ENCODE measurements at regions not wholly inside any gene's neighbourhood (a gene's known extent, or its start where the extent isn't known, plus 50 kb on each side); places are given as distances from the start of the nearest gene placed in this dataset.
"Not testable (repeated sequence)": the region's sequence is repeated elsewhere in the genome, so short reads cannot be mapped to it uniquely, and the experiment has no call there.

DNA sequence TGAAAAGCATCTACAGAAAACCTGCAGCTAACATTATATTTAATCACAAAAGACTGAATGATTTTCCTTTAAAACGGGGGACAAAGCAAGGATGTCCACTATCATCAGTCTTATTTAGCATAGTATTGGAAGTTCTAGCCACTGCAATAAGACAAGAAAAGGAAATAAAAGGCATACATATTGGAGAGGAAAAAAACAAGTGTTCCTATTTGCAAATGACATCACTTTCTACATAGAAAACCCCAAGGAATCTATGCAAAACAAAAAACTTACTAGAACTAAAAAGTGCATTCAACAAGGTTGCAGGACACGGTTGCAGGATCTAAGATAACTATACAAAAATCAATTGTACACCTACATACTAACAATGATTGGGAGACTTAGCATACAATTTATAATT lies 101.6 kb upstream of the MEF2A start:
- no peak overlapping the region for H3K4me3 ChIP-seq (ENCODE audit: low read depth, low read length)
- TF ChIP-seq, protein P1, sequence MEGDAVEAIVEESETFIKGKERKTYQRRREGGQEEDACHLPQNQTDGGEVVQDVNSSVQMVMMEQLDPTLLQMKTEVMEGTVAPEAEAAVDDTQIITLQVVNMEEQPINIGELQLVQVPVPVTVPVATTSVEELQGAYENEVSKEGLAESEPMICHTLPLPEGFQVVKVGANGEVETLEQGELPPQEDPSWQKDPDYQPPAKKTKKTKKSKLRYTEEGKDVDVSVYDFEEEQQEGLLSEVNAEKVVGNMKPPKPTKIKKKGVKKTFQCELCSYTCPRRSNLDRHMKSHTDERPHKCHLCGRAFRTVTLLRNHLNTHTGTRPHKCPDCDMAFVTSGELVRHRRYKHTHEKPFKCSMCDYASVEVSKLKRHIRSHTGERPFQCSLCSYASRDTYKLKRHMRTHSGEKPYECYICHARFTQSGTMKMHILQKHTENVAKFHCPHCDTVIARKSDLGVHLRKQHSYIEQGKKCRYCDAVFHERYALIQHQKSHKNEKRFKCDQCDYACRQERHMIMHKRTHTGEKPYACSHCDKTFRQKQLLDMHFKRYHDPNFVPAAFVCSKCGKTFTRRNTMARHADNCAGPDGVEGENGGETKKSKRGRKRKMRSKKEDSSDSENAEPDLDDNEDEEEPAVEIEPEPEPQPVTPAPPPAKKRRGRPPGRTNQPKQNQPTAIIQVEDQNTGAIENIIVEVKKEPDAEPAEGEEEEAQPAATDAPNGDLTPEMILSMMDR (IDR thresholded peaks at IDR 0.05; ENCODE audit: insufficient read depth, low read length) = no peak
- no peak for DNase-seq (ENCODE audit: low read depth)

DNA sequence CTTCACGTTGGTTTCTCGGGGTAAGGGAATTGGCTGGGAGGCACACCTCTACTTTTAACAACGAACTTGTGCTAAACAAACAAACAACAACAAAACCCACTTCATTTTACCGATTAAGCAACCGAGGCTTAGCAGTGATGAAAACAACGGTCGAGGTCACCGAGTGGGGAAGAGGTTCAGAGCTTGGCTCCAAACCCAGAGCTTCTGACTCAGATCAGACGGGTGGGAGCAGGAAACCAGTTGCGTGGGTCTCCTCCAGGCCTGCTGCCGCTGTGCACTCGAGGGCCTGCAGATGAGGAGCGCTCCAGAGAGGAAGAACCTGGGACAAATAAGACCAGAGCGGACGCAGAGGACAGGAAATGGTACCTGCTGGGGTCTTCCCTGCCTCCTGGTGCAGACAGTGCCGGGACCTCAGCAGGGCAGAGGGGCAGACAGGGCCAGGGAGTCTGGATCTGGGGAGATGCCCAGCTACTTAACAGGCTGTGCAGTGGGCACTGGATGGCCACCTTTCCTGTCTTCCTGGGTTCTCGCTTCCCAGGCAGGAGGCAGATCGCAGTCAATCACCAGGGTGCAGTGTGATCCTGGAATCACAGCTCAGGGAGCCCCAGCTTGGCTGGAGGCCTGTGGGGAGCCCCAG lies 99.0 kb upstream of the MEF2A start:
- no peak overlapping the region for H3K4me3 ChIP-seq (ENCODE audit: low read depth, low read length)
- TF ChIP-seq, protein P1 (IDR thresholded peaks at IDR 0.05; ENCODE audit: insufficient read depth, low read length) = no peak
- no peak for DNase-seq (ENCODE audit: low read depth)

DNA sequence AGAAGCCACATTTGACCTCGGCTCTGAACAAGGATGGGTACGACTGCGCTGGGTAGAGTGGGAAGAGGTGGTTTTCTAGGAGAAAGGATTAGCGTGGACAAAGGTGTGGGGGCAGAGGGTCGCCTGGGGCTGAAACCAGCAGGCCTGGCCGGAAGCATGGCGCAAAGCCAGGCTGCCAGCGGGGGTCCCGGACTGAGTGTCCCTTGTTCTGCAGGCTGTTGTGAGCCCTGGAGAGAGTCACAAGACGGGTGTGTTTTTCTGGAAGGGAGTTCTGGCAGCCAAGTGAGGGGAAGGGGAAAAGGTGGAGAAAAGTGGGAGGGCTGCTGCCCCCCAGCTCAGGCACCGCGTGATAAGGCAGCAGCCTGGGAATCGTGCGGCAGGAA lies 98.5 kb upstream of the MEF2A start:
- TF ChIP-seq, protein P1 (IDR thresholded peaks at IDR 0.05; ENCODE audit: insufficient read depth, low read length) = no peak
- no peak for DNase-seq (ENCODE audit: low read depth)
- H3K4me3 ChIP-seq (ENCODE audit: low read depth, low read length) = no peak overlapping the region

DNA sequence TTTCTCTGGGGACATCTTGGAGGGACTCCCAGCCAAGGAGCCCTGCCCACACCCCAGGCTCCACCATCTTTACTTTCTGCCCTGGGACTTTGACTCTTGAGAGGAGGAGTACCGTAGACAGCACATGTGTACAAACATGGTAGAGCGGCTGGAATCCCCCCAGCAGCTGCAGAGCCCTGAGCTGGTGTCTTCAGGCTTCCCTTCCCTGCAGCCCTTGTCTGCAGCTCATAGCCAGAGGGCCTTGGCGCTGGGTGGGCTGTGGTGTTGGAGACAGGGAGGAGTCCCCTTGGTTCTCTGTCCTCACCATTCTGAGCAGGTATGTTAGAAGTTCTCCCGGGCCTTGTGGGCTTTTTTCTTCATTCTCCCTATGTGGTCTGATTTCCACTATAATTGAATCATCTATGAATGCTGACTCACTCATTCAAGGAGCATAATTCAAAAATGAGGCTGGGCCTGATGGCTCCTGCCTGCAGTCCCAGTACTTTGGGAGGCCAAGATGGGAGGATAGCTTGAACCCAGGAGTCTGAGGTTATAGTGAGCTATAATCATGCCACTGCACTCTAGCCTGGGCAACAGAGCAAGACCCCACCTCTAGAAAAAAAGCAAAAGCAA lies 97.8 kb upstream of the MEF2A start:
- H3K4me3 ChIP-seq (ENCODE audit: low read depth, low read length) = no peak overlapping the region
- peak; percentile 23 for DNase-seq (ENCODE audit: low read depth)
- TF ChIP-seq, protein P1 (IDR thresholded peaks at IDR 0.05; ENCODE audit: insufficient read depth, low read length) = no peak

DNA sequence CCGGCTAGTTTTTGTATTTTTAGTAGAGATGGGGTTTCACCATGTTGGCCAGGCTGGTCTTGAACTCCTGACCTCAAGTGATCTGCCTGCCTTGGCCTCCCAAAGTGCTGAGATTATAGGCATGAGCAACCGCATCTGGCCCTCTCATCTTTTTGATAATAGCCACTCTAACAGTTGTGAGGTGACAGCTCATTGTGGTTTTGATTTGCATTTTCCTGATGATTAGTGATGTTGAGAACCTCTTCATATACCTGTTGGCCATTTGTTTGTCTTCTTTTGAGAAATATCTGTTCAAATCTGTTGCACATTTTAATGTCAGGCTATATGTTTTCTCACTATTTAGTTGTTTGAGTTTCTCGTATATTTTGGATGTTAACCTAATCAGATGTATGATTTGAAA lies 95.6 kb upstream of the MEF2A start:
- not testable (repeated sequence) for H3K4me3 ChIP-seq (ENCODE audit: low read depth, low read length)

DNA sequence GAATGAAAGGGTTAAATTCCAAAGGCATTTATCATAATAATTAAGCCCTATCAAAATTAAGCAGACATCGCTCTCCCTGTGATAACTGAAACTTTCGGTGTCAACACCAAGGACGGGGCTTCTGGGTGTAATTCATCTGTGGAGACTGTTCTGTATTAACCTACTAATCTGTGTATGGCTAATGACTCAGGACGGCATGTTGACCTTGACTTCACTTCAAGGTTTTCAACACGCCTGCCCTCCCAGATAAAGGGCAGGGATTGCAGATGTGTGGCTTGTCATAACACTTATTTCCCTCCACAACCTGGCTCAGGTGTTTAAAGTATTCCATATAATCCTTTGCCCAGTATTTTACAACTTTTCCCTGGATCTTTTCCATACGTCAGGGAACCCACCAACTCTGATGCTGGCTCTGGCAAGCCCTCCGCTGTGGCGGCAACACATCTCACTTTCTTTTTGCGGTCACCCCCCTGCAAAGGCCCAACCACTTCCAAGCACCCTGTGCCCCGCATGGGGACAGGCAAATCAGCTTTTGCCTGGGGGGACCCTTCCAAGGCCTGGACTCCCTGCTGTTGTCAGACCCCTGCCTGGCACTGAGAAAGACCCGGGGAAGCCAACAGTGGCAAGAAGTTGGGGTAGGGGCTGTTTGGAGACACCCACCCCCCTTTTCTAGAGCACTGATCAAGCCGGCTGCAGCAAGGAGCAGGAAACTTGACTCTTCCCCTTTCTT lies 93.2 kb upstream of the MEF2A start:
- H3K4me3 ChIP-seq (ENCODE audit: low read depth, low read length) = no peak overlapping the region
- TF ChIP-seq, protein P1 (IDR thresholded peaks at IDR 0.05; ENCODE audit: insufficient read depth, low read length) = no peak
- no peak for DNase-seq (ENCODE audit: low read depth)

More for the DNA sequence above, 95.6 kb upstream of the MEF2A start:
- DNase-seq (ENCODE audit: low read depth) = not testable (repeated sequence)

Measured in fibroblast of the aortic adventitia (primary cell).